MM.1S (cell line): ENCODE measurements at regions not wholly inside any gene's neighbourhood (a gene's known extent, or its start where the extent isn't known, plus 50 kb on each side); places are given as distances from the start of the nearest gene placed in this dataset.

Experiments
- DNase-seq: peaks from one replicate; pipeline ENCODE4 v3.0.0-alpha.2; 2015
- H2AFZ ChIP-seq: fragments of 300-600 bp; sonication (generic); 2 replicates; pipeline ENCODE4 v1.6.0; 2016; ENCODE audit warnings: antibody characterized with exemption, low read length
- H3F3A ChIP-seq: fragments of 300-600 bp; sonication (generic); 2 replicates; pipeline ENCODE4 v1.6.1; 2016; ENCODE audit warnings: mild to moderate bottlenecking, antibody characterized with exemption, low read length, moderate library complexity, mixed read lengths; ENCODE audit not compliant: insufficient read depth
- H3K27ac ChIP-seq: fragments of 300-600 bp; sonication (generic); 2 replicates; pipeline ENCODE4 v1.5.1; 2016; ENCODE audit warnings: mild to moderate bottlenecking, low read length
- H3K27me3 ChIP-seq: fragments of 300-600 bp; sonication (generic); replicated peaks from 2 replicates; pipeline ENCODE4 v1.6.0; 2016; ENCODE audit warnings: low read length; ENCODE audit not compliant: insufficient read depth
- H3K36me3 ChIP-seq: fragments of 300-600 bp; sonication (generic); replicated peaks from 2 replicates; pipeline ENCODE4 v1.6.1; 2016; ENCODE audit warnings: mild to moderate bottlenecking, low read length, mixed read lengths; ENCODE audit not compliant: insufficient read depth
- H3K4me1 ChIP-seq: fragments of 300-600 bp; sonication (generic); 2 replicates; pipeline ENCODE4 v1.6.1; 2016; ENCODE audit warnings: low read length, mixed read lengths
- H3K4me2 ChIP-seq: fragments of 300-600 bp; sonication (generic); 2 replicates; pipeline ENCODE4 v1.6.0; 2016; ENCODE audit warnings: low read depth, low read length
- H3K4me3 ChIP-seq: fragments of 300-600 bp; sonication (generic); 2 replicates; pipeline ENCODE4 v1.5.1; 2016; ENCODE audit warnings: low read length, mixed read lengths
- H3K79me2 ChIP-seq: fragments of 300-600 bp; sonication (generic); 2 replicates; pipeline ENCODE4 v1.6.1; 2016; ENCODE audit warnings: mixed run types, low read length, mixed read lengths
- H3K9ac ChIP-seq: fragments of 300-600 bp; sonication (generic); 2 replicates; pipeline ENCODE4 v1.6.1; 2016; ENCODE audit warnings: low read length, mixed read lengths
- H3K9me2 ChIP-seq: fragments of 300-600 bp; sonication (generic); replicated peaks from 2 replicates; pipeline ENCODE4 v1.6.1; 2016; ENCODE audit warnings: mild to moderate bottlenecking, low read length, mixed read lengths; ENCODE audit not compliant: insufficient read depth
- H3K9me3 ChIP-seq: fragments of 300-600 bp; sonication (generic); replicated peaks from 2 replicates; pipeline ENCODE4 v1.6.1; 2016; ENCODE audit warnings: mild to moderate bottlenecking, low read length, mixed read lengths; ENCODE audit not compliant: insufficient read depth
- H4K20me1 ChIP-seq: fragments of 300-600 bp; sonication (generic); 2 replicates; pipeline ENCODE4 v1.6.1; 2016; ENCODE audit warnings: mild to moderate bottlenecking, low read length, moderate library complexity, mixed read lengths; ENCODE audit not compliant: insufficient read depth
- CTCF ChIP-seq: fragments of 300-600 bp; sonication (generic); IDR thresholded peaks from 2 replicates; pipeline ENCODE4 v1.5.1; 2016; ENCODE audit warnings: antibody characterized with exemption, low read length, mixed read lengths
- EZH2 ChIP-seq: fragments of 300-600 bp; sonication (generic); optimal IDR thresholded peaks from 2 replicates; pipeline ENCODE3; 2017; ENCODE audit warnings: low read depth, mild to moderate bottlenecking, antibody characterized with exemption, low read length, mixed read lengths
- EZH2phosphoT487 ChIP-seq: fragments of 300-600 bp; sonication (generic); IDR thresholded peaks from 2 replicates; pipeline ENCODE4 v1.6.1; 2018; ENCODE audit warnings: antibody characterized with exemption, low read length

- no peak overlapping the region for H2AFZ ChIP-seq
- no peaks in the 10 kb centered on the region for H3K36me3 ChIP-seq
- TF ChIP-seq EZH2 (no peak), CTCF (no peak), EZH2phosphoT487 (no peak)
- H3K27me3 ChIP-seq = no peaks in the 10 kb centered on the region
- no peaks in the 10 kb centered on the region for H3F3A ChIP-seq
- no peak overlapping the region for H3K9ac ChIP-seq
- H4K20me1 ChIP-seq = no peaks in the 10 kb centered on the region
- no peak overlapping the region for H3K27ac ChIP-seq
- DNase-seq = no peak
- no peaks in the 10 kb centered on the region for H3K79me2 ChIP-seq
- H3K9me2 ChIP-seq = no peaks in the 10 kb centered on the region
- H3K4me3 ChIP-seq = no peak overlapping the region
- H3K4me2 ChIP-seq = no peak overlapping the region
- no peaks in the 10 kb centered on the region for H3K9me3 ChIP-seq
- no peaks in the 10 kb centered on the region for H3K4me1 ChIP-seq
Measured at GRCh38 chr15:26298010-26298658, 435.0 kb upstream of the ATP10A start.

- TF ChIP-seq EZH2phosphoT487 (no peak), CTCF (no peak), EZH2 (no peak)
- DNase-seq = no peak
- Histone ChIP-seq H2AFZ (no peak overlapping the region), H3K9me3 (no peaks in the 10 kb centered on the region), H3K27me3 (no peaks in the 10 kb centered on the region), H3K4me2 (no peak overlapping the region), H3F3A (no peaks in the 10 kb centered on the region), H3K79me2 (no peaks in the 10 kb centered on the region), H3K36me3 (no peaks in the 10 kb centered on the region), H3K4me1 (no peaks in the 10 kb centered on the region), H3K9ac (no peak overlapping the region), H4K20me1 (no peaks in the 10 kb centered on the region), H3K4me3 (no peak overlapping the region), H3K27ac (no peak overlapping the region), H3K9me2 (no peaks in the 10 kb centered on the region)
Measured at GRCh38 chr15:26295336-26296085, 432.4 kb upstream of the ATP10A start.

GRCh38 chr15:26294059-26294689 is 431.0 kb upstream of the ATP10A start:
- Histone ChIP-seq H3K4me3 (no peak overlapping the region), H3F3A (no peaks in the 10 kb centered on the region), H3K4me2 (no peak overlapping the region), H3K4me1 (no peaks in the 10 kb centered on the region), H3K36me3 (no peaks in the 10 kb centered on the region), H3K9me3 (no peaks in the 10 kb centered on the region), H3K9ac (no peak overlapping the region), H3K27me3 (no peaks in the 10 kb centered on the region), H3K9me2 (no peaks in the 10 kb centered on the region), H4K20me1 (no peaks in the 10 kb centered on the region), H3K27ac (no peak overlapping the region), H3K79me2 (no peaks in the 10 kb centered on the region), H2AFZ (no peak overlapping the region)
- DNase-seq = no peak
- TF ChIP-seq CTCF = no peak
- TF ChIP-seq EZH2 = no peak
- no peak for TF ChIP-seq EZH2phosphoT487
